OCI-LY7 (cell line): ENCODE measurements at regions not wholly inside any gene's neighbourhood (a gene's known extent, or its start where the extent isn't known, plus 50 kb on each side); places are given as distances from the start of the nearest gene placed in this dataset.

Experiments used
- BruUV-seq: library from RNA; stranded (reverse); fragments of 400-500 nt; replicated peaks from 2 replicates; lab custom pipeline; 2021; lab: Mats Ljungman, UMichigan
- CTCF ChIA-PET: fragments of 300-600 bp; sonication (Branson Sonifier 250); formaldehyde crosslinking; loops from one replicate; lab custom pipeline; 2022; ENCODE audit warnings: antibody characterized with exemption; ENCODE audit not compliant: unreplicated experiment; lab: Charles Lee
- POLR2A ChIA-PET: fragments of 300-600 bp; sonication (Branson Sonifier 250); formaldehyde crosslinking; loops from one replicate; lab custom pipeline; 2022; ENCODE audit warnings: antibody characterized with exemption; lab: Charles Lee
- DNase-seq: peaks from one replicate; pipeline ENCODE4 v3.0.0-alpha.2; 2015; ENCODE audit warnings: low spot score
- H2AFZ ChIP-seq: fragments of 200-600 bp; sonication (generic), shearing (Covaris generic); 2 replicates; pipeline ENCODE4 v1.6.1; 2014; ENCODE audit warnings: mild to moderate bottlenecking, antibody characterized with exemption, low read length, moderate library complexity
- H3K27ac ChIP-seq: fragments of 200-600 bp; sonication (generic); 2 replicates; pipeline ENCODE4 v1.5.1; 2014; ENCODE audit warnings: mixed run types, low read depth, mild to moderate bottlenecking, moderate library complexity, low read length, inconsistent platforms; ENCODE audit not compliant: poor library complexity, severe bottlenecking
- H3K36me3 ChIP-seq: fragments of 200-600 bp; sonication (generic); 2 replicates; pipeline ENCODE4 v1.6.1; 2014; ENCODE audit warnings: mild to moderate bottlenecking, antibody characterized with exemption, low read length, moderate library complexity, mixed read lengths; ENCODE audit not compliant: insufficient read depth
- H3K4me1 ChIP-seq: fragments of 200-600 bp; sonication (generic); 2 replicates; pipeline ENCODE4 v1.5.1; 2014; ENCODE audit warnings: mild to moderate bottlenecking, low read length; ENCODE audit not compliant: insufficient read depth, poor library complexity, severe bottlenecking
- H3K4me2 ChIP-seq: fragments of 200-600 bp; sonication (generic); 2 replicates; pipeline ENCODE4 v1.6.1; 2014; ENCODE audit warnings: mild to moderate bottlenecking, low read length
- H3K4me3 ChIP-seq: fragments of 200-600 bp; sonication (generic); 2 replicates; pipeline ENCODE4 v1.5.1; 2014; ENCODE audit warnings: mild to moderate bottlenecking, low read depth, low read length; ENCODE audit not compliant: poor library complexity, severe bottlenecking
- H3K79me2 ChIP-seq: fragments of 200-600 bp; sonication (generic); 2 replicates; pipeline ENCODE4 v1.6.1; 2016; ENCODE audit warnings: low read depth, mild to moderate bottlenecking, low read length, moderate library complexity, mixed read lengths; ENCODE audit not compliant: insufficient read depth
- H3K9me2 ChIP-seq: fragments of 200-600 bp; sonication (generic); 2 replicates; pipeline ENCODE4 v1.6.1; 2016; ENCODE audit warnings: mild to moderate bottlenecking, low read length, mixed read lengths; ENCODE audit not compliant: insufficient read depth
- H3K9me3 ChIP-seq: fragments of 200-600 bp; sonication (generic); 2 replicates; pipeline ENCODE4 v1.6.1; 2014; ENCODE audit warnings: mild to moderate bottlenecking, mixed run types, low read length, mixed read lengths
- H4K20me1 ChIP-seq: fragments of 200-600 bp; sonication (generic); 2 replicates; pipeline ENCODE4 v1.6.1; 2014; ENCODE audit warnings: mild to moderate bottlenecking, antibody characterized with exemption, low read length, moderate library complexity, mixed read lengths; ENCODE audit not compliant: insufficient read depth
- EZH2phosphoT487 ChIP-seq: fragments of 200-600 bp; sonication (generic); IDR thresholded peaks from 2 replicates; pipeline ENCODE4 v1.6.1; 2018; ENCODE audit warnings: low read depth, borderline replicate concordance, mild to moderate bottlenecking, mixed run types, antibody characterized with exemption, low read length, moderate library complexity, mixed read lengths
- intact Hi-C: fragments of 100-400 bp; cut with micrococcal nuclease; formaldehyde crosslinking; loops from one replicate; pipeline ENCODE4 v1.10.0; 2022; ENCODE audit not compliant: unreplicated experiment
- TF ChIP-seq, protein P1 (sequence below): fragments of 200-600 bp; sonication (generic); conservative IDR thresholded peaks from 2 replicates; pipeline ENCODE4 v1.5.1; 2014; ENCODE audit warnings: mild to moderate bottlenecking, antibody characterized with exemption, low read length, moderate library complexity, mixed read lengths

DNA sequence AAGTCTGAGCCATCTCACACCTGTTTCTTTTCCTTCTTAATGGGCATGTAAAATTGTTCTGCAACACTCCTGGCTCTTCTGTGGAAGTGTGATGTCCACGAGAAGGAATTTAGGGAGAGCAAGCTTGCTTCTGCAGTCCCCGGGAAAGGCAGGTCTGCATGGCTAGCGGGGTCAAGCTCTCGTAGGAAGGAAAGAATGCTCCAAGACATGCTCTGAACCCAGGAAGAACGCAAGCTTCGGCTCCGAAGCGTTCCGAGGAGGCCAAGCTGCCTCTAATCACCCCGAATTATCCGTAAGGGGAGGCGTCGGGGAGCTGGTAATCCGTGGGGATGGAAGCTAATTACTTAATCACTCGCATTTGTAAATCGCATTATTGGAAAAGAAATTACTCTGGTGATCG is 177.7 kb downstream of the CRLF2 start:
- H3K9me3 ChIP-seq, result no peaks in the 10 kb centered on the region
- H3K79me2 ChIP-seq, result no peaks in the 10 kb centered on the region
- no peaks in the 10 kb centered on the region for H3K36me3 ChIP-seq
- H4K20me1 ChIP-seq, result no peaks in the 10 kb centered on the region
- no peak overlapping the region for H3K4me2 ChIP-seq
- intact Hi-C loops, result no loop called here
- TF ChIP-seq, protein P1, sequence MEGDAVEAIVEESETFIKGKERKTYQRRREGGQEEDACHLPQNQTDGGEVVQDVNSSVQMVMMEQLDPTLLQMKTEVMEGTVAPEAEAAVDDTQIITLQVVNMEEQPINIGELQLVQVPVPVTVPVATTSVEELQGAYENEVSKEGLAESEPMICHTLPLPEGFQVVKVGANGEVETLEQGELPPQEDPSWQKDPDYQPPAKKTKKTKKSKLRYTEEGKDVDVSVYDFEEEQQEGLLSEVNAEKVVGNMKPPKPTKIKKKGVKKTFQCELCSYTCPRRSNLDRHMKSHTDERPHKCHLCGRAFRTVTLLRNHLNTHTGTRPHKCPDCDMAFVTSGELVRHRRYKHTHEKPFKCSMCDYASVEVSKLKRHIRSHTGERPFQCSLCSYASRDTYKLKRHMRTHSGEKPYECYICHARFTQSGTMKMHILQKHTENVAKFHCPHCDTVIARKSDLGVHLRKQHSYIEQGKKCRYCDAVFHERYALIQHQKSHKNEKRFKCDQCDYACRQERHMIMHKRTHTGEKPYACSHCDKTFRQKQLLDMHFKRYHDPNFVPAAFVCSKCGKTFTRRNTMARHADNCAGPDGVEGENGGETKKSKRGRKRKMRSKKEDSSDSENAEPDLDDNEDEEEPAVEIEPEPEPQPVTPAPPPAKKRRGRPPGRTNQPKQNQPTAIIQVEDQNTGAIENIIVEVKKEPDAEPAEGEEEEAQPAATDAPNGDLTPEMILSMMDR, result no peak
- no peak for TF ChIP-seq EZH2phosphoT487
- ChIA-PET POLR2A (no interaction called here), CTCF (no interaction called here)
- BruUV-seq, result no TSS peak
- H3K9me2 ChIP-seq, result no peaks in the 10 kb centered on the region
- DNase-seq, result no peak
- no peak overlapping the region for H3K27ac ChIP-seq
- H3K4me3 ChIP-seq, result no peak overlapping the region
- no peak overlapping the region for H2AFZ ChIP-seq
- no peaks in the 10 kb centered on the region for H3K4me1 ChIP-seq

DNA sequence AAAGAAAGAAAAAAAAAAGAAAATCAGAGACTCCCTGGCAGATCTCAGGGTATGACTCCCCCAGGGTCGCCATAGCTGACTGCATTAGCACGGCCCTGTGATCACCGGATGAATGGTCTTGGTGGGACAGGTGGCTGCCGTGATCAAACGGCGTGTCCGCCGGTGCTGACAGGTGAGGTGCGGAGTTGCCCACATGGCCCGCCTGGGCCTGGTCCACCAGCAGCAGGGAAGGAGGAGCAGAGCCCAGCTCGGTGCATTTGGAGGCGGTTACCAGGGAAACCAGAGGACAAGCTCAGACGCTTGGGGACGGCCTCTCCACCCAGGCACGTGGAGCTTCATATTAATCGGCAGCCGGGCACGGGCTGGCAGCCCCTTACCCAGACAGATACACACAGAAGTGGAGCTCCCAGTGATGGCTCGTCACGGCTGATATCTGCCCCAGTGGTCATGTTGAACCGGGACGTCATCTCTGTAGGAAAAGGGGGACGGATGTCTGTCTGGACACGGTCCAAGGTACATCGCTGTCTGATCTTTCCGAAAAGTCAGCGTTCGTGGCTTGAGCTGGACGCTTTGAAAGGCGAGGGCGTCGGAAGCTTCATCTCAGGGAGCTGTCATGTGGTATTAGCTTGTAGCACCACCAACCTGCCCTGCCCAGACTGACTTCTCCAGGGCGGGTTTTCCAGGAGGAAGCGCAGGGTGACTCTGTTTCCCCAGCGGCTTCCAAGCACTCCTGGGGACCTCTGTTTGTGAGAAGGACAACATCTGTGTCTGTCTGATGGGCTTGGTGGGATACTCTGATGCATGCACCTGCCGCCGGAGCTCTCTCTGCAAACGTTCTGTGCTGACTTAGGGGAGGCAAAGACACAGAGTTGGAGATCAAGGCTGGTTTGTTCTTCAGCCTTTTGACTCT is 180.7 kb downstream of the CRLF2 start:
- BruUV-seq, result no TSS peak
- Histone ChIP-seq H3K9me2 (no peaks in the 10 kb centered on the region), H2AFZ (no peak overlapping the region), H3K4me1 (peaks cover 10% of the 10 kb centered on the region), H3K9me3 (no peaks in the 10 kb centered on the region), H3K27ac (no peak overlapping the region), H3K4me3 (no peak overlapping the region), H3K36me3 (no peaks in the 10 kb centered on the region), H3K79me2 (no peaks in the 10 kb centered on the region), H4K20me1 (no peaks in the 10 kb centered on the region), H3K4me2 (no peak overlapping the region)
- no peak for TF ChIP-seq EZH2phosphoT487
- TF ChIP-seq, protein P1, result no peak
- ChIA-PET POLR2A (no interaction called here), CTCF (no interaction called here)
- intact Hi-C loops, result no loop called here
- no peak for DNase-seq

DNA sequence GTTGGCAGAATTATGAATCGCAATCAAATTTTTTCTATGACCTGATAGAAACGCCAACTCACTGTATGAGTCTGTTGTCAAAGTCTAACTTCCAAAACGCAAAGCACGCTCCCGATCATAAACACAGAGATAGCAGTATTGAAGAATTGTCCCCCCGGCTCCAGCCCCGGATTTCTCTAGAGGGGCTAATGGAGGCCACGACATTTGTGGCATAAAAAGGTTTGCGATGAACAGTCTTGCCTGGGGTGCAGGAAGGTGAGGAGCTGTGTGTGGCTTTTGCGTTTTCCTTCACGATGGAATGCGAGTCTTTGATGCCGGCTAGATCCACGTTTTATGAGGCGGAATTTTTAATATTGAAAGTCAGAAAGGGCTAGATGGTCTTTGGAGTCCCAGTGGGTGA is 183.0 kb downstream of the CRLF2 start:
- TF ChIP-seq, protein P1, result no peak
- TF ChIP-seq EZH2phosphoT487, result no peak
- no peaks in the 10 kb centered on the region for H3K9me3 ChIP-seq
- intact Hi-C loops, result no loop called here
- H4K20me1 ChIP-seq, result no peaks in the 10 kb centered on the region
- H2AFZ ChIP-seq, result no peak overlapping the region
- BruUV-seq, result no TSS peak
- CTCF ChIA-PET, result no interaction called here
- no peak for DNase-seq
- H3K36me3 ChIP-seq, result no peaks in the 10 kb centered on the region
- H3K27ac ChIP-seq, result no peak overlapping the region
- peaks cover 21% of the 10 kb centered on the region for H3K4me1 ChIP-seq
- H3K79me2 ChIP-seq, result no peaks in the 10 kb centered on the region
- POLR2A ChIA-PET, result no interaction called here
- no peak overlapping the region for H3K4me3 ChIP-seq
- H3K9me2 ChIP-seq, result no peaks in the 10 kb centered on the region
- no peak overlapping the region for H3K4me2 ChIP-seq
